A673 (cell line): ENCODE measurements at regions not wholly inside any gene's neighbourhood (a gene's known extent, or its start where the extent isn't known, plus 50 kb on each side); places are given as distances from the start of the nearest gene placed in this dataset.

ENCODE experiments used
- CTCF ChIP-seq: fragments of 300-800, 200-600 bp; sonication (generic); conservative IDR thresholded peaks from 2 replicates; pipeline ENCODE4 v1.5.1; 2017; ENCODE audit warnings: low read depth, mild to moderate bottlenecking, antibody characterized with exemption, low read length, moderate library complexity, mixed read lengths
- EZH2 ChIP-seq: fragments of 200-600 bp; sonication (generic); IDR thresholded peaks from 2 replicates; pipeline ENCODE4 v1.6.1; 2017; ENCODE audit warnings: borderline replicate concordance, low read depth, mild to moderate bottlenecking, mixed read lengths, antibody characterized with exemption, low read length; ENCODE audit not compliant: poor library complexity, severe bottlenecking

- TF ChIP-seq CTCF: no peak
- TF ChIP-seq EZH2: no peak
Observed at GRCh38 chr14:94940263-94940993, 170.5 kb upstream of the GSC start.
